HK-2 (cell line): ENCODE measurements at regions not wholly inside any gene's neighbourhood (a gene's known extent, or its start where the extent isn't known, plus 50 kb on each side); places are given as distances from the start of the nearest gene placed in this dataset.
"Not testable (repeated sequence)": the region's sequence is repeated elsewhere in the genome, so short reads cannot be mapped to it uniquely, and the experiment has no call there.

ENCODE experiments used
- DNase-seq: peaks from one replicate; pipeline ENCODE4 v3.0.0-alpha.2; 2018; ENCODE audit not compliant: unreplicated experiment

- no peak for DNase-seq
Measured at GRCh38 chr4:15162465-15163283, 160.4 kb downstream of the CPEB2 start.

GRCh38 chr4:15163284-15163645 is 161.0 kb downstream of the CPEB2 start:
- no peak for DNase-seq

GRCh38 chr4:15164571-15164970 is 162.3 kb downstream of the CPEB2 start:
- no peak for DNase-seq

GRCh38 chr4:15167743-15168142 is 165.5 kb downstream of the CPEB2 start:
- no peak for DNase-seq

DNA sequence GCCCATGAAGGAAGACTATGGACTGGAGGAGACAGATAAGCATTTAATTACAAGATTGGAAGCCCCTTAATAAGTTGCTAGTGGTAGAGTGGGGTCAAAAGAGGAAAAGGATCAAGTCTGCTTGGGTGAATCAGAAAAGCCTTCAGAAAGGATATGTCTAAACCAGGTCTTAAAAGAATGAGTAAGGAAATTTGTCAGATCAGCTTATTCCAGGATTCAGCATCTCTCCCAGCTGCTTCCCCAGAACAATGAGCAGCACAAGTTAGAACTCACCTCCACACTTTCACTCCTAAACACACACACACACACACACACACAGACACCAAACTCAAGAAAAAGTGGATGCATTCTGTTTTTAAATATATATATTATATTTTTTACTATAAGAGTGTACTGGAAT is 166.5 kb downstream of the CPEB2 start:
- DNase-seq, result no peak

GRCh38 chr4:15171725-15172124 is 169.4 kb downstream of the CPEB2 start:
- no peak for DNase-seq

- no peak for DNase-seq
Measured at GRCh38 chr4:15173251-15173650, 171.0 kb downstream of the CPEB2 start.

DNA sequence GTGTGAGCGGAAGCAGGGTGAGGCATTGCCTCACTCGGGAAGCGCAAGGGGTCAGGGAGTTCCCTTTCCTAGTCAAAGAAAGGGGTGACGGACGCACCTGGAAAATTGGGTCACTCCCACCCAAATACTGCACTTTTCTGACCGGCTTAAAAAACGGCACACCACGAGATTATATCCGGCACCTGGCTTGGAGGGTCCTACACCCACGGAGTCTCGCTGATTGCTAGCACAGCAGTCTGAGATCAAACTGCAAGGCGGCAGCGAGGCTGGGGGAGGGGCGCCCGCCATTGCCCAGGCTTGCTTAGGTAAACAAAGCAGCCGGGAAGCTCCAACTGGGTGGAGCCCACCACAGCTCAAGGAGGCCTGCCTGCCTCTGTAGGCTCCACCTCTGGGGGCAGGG is 171.9 kb downstream of the CPEB2 start:
- not testable (repeated sequence) for DNase-seq

GRCh38 chr4:15179842-15180241 is 177.6 kb downstream of the CPEB2 start:
- not testable (repeated sequence) for DNase-seq

DNA sequence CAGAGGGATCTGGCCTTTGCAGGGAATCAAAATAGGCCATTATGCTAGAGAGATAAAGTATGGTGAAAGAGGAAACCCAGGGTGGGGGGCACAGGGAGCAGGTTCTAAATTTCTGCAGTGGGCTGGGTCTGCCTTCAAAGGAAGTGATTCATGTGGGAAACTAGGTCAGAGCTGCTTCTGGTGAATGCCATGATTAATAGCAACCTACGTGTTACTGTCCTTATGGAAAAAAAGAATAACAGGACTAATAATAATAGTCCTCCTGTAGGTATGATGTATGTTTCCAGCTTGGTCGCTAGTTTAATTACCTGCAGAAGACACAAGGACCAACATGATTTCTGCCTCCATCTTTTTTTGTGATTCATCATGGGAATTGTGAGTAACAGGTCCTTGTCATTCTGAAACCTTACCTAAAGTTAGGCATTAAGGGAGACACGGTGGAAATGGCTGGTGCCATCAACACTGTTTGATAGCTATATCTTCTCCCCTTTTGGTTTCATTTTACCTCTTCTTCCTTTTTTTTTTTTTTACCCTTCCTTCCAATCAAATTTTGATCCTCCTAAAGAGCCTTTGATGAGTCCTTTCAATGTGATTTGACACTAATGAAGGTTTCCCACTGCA is 180.4 kb downstream of the CPEB2 start:
- no peak for DNase-seq

DNA sequence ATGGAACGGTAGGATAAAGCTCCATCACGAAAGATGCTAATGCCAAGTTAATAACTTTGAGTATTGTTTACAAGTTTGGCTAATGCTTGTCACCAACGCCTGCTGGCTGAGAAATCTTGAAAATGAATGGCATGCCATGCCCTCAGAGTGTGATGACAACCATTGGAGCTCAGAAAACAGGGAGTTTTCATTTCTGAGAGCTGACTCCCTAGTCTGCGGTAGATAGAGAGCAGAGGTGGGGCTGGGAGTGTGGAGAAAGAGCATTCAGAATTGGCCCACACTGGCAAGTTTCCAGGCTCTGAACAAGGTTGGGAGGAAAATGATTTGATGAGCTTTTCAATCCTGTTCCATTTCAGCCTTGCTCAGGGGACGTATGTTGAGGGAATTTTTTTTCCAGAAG is 183.9 kb downstream of the CPEB2 start:
- DNase-seq, result no peak

GRCh38 chr4:15186806-15187205 is 184.5 kb downstream of the CPEB2 start:
- DNase-seq, result no peak

- no peak for DNase-seq
Measured at GRCh38 chr4:15188605-15189539, 186.6 kb downstream of the CPEB2 start.

DNA sequence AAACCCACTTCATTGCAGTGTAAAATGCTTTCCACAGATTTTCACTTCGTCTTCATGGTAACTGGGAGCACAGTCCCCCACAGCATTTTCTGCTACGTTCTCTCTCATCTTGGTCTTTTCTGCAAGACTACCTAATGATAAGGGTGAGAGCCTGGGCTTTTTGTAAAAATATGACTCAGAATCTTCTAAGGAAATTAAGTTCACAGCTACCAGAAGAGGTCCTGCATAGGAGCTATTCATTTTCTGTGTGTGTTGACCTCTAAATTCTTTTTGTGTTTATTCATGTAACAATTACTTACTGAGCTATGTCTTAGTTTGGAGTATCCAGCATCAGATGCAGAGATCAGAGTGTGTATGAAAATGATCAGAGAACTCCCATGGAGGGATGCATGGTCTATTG is 192.2 kb downstream of the CPEB2 start:
- no peak for DNase-seq

- no peak for DNase-seq
Measured at GRCh38 chr4:15197005-15197404, 194.7 kb downstream of the CPEB2 start.

GRCh38 chr4:15198070-15198727 is 195.9 kb downstream of the CPEB2 start:
- DNase-seq, result no peak

GRCh38 chr4:15201782-15202181 is 199.5 kb downstream of the CPEB2 start:
- DNase-seq, result no peak

- DNase-seq, result no peak
Measured at GRCh38 chr4:15202481-15202880, 200.2 kb downstream of the CPEB2 start.

DNA sequence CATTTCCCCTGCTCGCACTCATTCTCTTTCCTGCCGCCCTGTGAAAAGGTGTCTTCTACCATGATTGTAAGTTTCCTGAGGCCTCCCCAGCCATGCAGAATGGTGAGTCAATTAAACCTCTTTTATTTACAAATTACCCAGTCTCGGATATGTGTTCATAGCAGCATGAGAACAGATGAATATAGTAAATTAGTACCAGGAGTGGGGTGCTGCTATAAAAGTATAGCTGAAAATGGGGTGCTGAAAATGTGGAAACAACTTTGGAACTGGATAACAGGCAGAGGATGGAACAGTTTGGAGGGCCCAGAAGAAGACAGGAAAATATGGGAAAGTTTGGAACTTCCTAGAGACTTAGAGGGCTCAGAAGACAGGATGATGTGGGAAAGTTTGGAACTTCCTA is 204.2 kb downstream of the CPEB2 start:
- not testable (repeated sequence) for DNase-seq

DNA sequence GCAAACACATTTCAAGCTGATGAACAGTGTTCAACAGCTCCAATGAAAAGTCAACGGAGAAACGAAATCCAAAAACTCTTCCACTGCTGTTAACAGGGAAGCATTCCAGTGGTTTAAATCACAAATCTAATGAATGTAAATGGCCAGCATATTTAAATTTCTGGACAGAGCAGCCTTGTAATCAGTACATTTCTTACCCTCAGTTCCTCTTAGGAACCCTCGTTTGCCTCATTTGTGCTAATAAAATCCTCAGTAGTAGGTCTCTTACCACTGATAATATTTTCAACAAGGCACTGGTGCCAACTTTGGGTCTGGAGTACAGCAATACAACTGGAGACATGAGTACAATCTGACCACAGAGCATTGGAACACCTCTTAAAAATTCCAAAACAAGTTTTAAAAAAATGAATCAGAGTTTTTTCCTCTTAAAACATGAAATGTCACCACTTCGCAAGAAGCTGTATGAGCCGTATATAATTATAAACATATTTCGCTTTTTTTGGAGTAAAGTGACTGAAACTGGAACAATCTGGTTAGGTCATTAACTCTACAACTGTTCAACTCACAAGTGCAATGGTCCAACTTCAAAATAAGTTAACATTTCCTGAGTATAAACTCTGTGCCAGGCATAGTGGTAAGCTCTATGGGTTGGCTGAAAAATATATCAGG is 211.2 kb downstream of the CPEB2 start:
- no peak for DNase-seq

- no peak for DNase-seq
Measured at GRCh38 chr4:15215109-15215508, 212.7 kb upstream of the C1QTNF7 start.
